MM.1S (cell line): ENCODE measurements at regions not wholly inside any gene's neighbourhood (a gene's known extent, or its start where the extent isn't known, plus 50 kb on each side); places are given as distances from the start of the nearest gene placed in this dataset.

ENCODE experiments used
- DNase-seq: peaks from one replicate; pipeline ENCODE4 v3.0.0-alpha.2; 2015
- H2AFZ ChIP-seq: fragments of 300-600 bp; sonication (generic); 2 replicates; pipeline ENCODE4 v1.6.0; 2016; ENCODE audit warnings: antibody characterized with exemption, low read length
- H3F3A ChIP-seq: fragments of 300-600 bp; sonication (generic); 2 replicates; pipeline ENCODE4 v1.6.1; 2016; ENCODE audit warnings: mild to moderate bottlenecking, antibody characterized with exemption, low read length, moderate library complexity, mixed read lengths; ENCODE audit not compliant: insufficient read depth
- H3K27ac ChIP-seq: fragments of 300-600 bp; sonication (generic); 2 replicates; pipeline ENCODE4 v1.5.1; 2016; ENCODE audit warnings: mild to moderate bottlenecking, low read length
- H3K27me3 ChIP-seq: fragments of 300-600 bp; sonication (generic); replicated peaks from 2 replicates; pipeline ENCODE4 v1.6.0; 2016; ENCODE audit warnings: low read length; ENCODE audit not compliant: insufficient read depth
- H3K36me3 ChIP-seq: fragments of 300-600 bp; sonication (generic); replicated peaks from 2 replicates; pipeline ENCODE4 v1.6.1; 2016; ENCODE audit warnings: mild to moderate bottlenecking, low read length, mixed read lengths; ENCODE audit not compliant: insufficient read depth
- H3K4me1 ChIP-seq: fragments of 300-600 bp; sonication (generic); 2 replicates; pipeline ENCODE4 v1.6.1; 2016; ENCODE audit warnings: low read length, mixed read lengths
- H3K4me2 ChIP-seq: fragments of 300-600 bp; sonication (generic); 2 replicates; pipeline ENCODE4 v1.6.0; 2016; ENCODE audit warnings: low read depth, low read length
- H3K4me3 ChIP-seq: fragments of 300-600 bp; sonication (generic); 2 replicates; pipeline ENCODE4 v1.5.1; 2016; ENCODE audit warnings: low read length, mixed read lengths
- H3K79me2 ChIP-seq: fragments of 300-600 bp; sonication (generic); 2 replicates; pipeline ENCODE4 v1.6.1; 2016; ENCODE audit warnings: mixed run types, low read length, mixed read lengths
- H3K9ac ChIP-seq: fragments of 300-600 bp; sonication (generic); 2 replicates; pipeline ENCODE4 v1.6.1; 2016; ENCODE audit warnings: low read length, mixed read lengths
- H3K9me2 ChIP-seq: fragments of 300-600 bp; sonication (generic); replicated peaks from 2 replicates; pipeline ENCODE4 v1.6.1; 2016; ENCODE audit warnings: mild to moderate bottlenecking, low read length, mixed read lengths; ENCODE audit not compliant: insufficient read depth
- H3K9me3 ChIP-seq: fragments of 300-600 bp; sonication (generic); replicated peaks from 2 replicates; pipeline ENCODE4 v1.6.1; 2016; ENCODE audit warnings: mild to moderate bottlenecking, low read length, mixed read lengths; ENCODE audit not compliant: insufficient read depth
- H4K20me1 ChIP-seq: fragments of 300-600 bp; sonication (generic); 2 replicates; pipeline ENCODE4 v1.6.1; 2016; ENCODE audit warnings: mild to moderate bottlenecking, low read length, moderate library complexity, mixed read lengths; ENCODE audit not compliant: insufficient read depth
- CTCF ChIP-seq: fragments of 300-600 bp; sonication (generic); IDR thresholded peaks from 2 replicates; pipeline ENCODE4 v1.5.1; 2016; ENCODE audit warnings: antibody characterized with exemption, low read length, mixed read lengths
- EZH2 ChIP-seq: fragments of 300-600 bp; sonication (generic); optimal IDR thresholded peaks from 2 replicates; pipeline ENCODE3; 2017; ENCODE audit warnings: low read depth, mild to moderate bottlenecking, antibody characterized with exemption, low read length, mixed read lengths
- EZH2phosphoT487 ChIP-seq: fragments of 300-600 bp; sonication (generic); IDR thresholded peaks from 2 replicates; pipeline ENCODE4 v1.6.1; 2018; ENCODE audit warnings: antibody characterized with exemption, low read length

DNA sequence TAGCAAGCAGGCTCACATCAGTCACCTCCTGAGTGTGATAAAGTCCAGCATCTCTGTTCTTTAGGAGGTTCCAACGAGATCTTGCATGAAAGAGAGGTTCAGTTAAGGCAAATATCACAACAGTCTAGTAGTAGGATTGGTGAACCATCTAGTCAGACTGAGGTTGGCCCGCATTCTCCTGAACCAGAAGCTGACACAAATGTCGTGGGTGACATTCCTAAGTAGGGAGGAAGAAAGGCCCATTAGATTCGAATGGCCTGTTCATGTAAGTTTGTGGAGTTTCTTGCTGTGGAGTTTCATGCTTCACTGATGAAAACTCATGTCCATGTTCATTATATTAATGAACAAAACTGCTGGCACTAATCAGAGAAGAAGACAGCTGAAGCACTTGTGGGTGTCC, 66.7 kb upstream of the XCR1 start:
- Histone ChIP-seq H3K27ac (peak overlapping the region; percentile 89; the same call in 1 of the 2 replicates), H3F3A (peaks cover 49% of the 10 kb centered on the region), H3K4me2 (no peak overlapping the region), H3K27me3 (no peaks in the 10 kb centered on the region), H3K9me2 (no peaks in the 10 kb centered on the region), H4K20me1 (no peaks in the 10 kb centered on the region), H3K79me2 (no peaks in the 10 kb centered on the region), H3K4me1 (peaks cover 89% of the 10 kb centered on the region), H2AFZ (no peak overlapping the region), H3K9ac (no peak overlapping the region), H3K4me3 (no peak overlapping the region), H3K36me3 (no peaks in the 10 kb centered on the region), H3K9me3 (no peaks in the 10 kb centered on the region)
- DNase-seq = no peak
- TF ChIP-seq CTCF (no peak), EZH2 (no peak), EZH2phosphoT487 (no peak)

GRCh38 chr3:46093327-46093942, 66.2 kb upstream of the XCR1 start:
- H3K4me3 ChIP-seq = no peak overlapping the region
- peak overlapping the region; percentile 44; the same call in 1 of the 2 replicates for H3K4me2 ChIP-seq
- no peaks in the 10 kb centered on the region for H3K36me3 ChIP-seq
- H3K9ac ChIP-seq = peak overlapping the region; percentile 57
- no peak for TF ChIP-seq CTCF
- TF ChIP-seq EZH2phosphoT487 = no peak
- no peak for TF ChIP-seq EZH2
- peak overlapping the region; percentile 89 for H3K27ac ChIP-seq
- no peaks in the 10 kb centered on the region for H4K20me1 ChIP-seq
- no peaks in the 10 kb centered on the region for H3K9me2 ChIP-seq
- H3K4me1 ChIP-seq = peaks cover 87% of the 10 kb centered on the region
- H2AFZ ChIP-seq = no peak overlapping the region
- no peak for DNase-seq
- H3K27me3 ChIP-seq = no peaks in the 10 kb centered on the region
- H3F3A ChIP-seq = peaks cover 44% of the 10 kb centered on the region
- no peaks in the 10 kb centered on the region for H3K9me3 ChIP-seq
- H3K79me2 ChIP-seq = no peaks in the 10 kb centered on the region

DNA sequence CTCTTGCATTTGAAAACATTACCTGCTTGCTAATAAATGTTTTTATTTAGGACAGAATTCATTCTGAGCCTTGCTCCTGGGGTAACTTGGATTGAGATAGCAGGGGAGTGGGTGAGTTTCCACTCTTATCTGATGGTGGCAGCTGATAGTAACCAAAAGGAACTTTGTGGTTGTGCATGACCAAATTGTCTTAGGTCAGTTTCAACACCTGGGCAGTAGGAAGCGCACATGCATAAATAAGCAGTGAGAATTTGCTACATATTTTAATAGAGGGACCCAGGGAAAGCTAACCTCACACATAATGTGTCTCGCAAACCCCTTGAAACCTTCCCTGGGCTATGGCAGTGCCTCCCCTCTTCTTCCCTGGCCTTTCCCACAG, 65.4 kb upstream of the XCR1 start:
- no peaks in the 10 kb centered on the region for H3K9me2 ChIP-seq
- H3K27ac ChIP-seq = peak overlapping the region; percentile 89
- no peaks in the 10 kb centered on the region for H3K79me2 ChIP-seq
- H4K20me1 ChIP-seq = no peaks in the 10 kb centered on the region
- H3K9ac ChIP-seq = peak overlapping the region; percentile 57
- H3K4me1 ChIP-seq = peaks cover 80% of the 10 kb centered on the region
- H3K4me2 ChIP-seq = peak overlapping the region; percentile 44
- no peaks in the 10 kb centered on the region for H3K36me3 ChIP-seq
- H2AFZ ChIP-seq = no peak overlapping the region
- H3K4me3 ChIP-seq = no peak overlapping the region
- peak; percentile 93 for DNase-seq
- H3K9me3 ChIP-seq = no peaks in the 10 kb centered on the region
- peak; percentile 40 for TF ChIP-seq CTCF
- no peak for TF ChIP-seq EZH2
- no peaks in the 10 kb centered on the region for H3K27me3 ChIP-seq
- H3F3A ChIP-seq = peaks cover 37% of the 10 kb centered on the region
